Transverse colon (tissue), 4 donors: ENCODE measurements at regions not wholly inside any gene's neighbourhood (a gene's known extent, or its start where the extent isn't known, plus 50 kb on each side); places are given as distances from the start of the nearest gene placed in this dataset.

Source experiments
- DNase-seq: peaks from one replicate; pipeline ENCODE4 v3.0.0-alpha.2; 2019
- H3K27ac ChIP-seq, 4 donors: fragments of 200-600 bp; sonication (generic); 2 replicates each; pipeline ENCODE4 v1.5.1; 2016 to 2018; ENCODE audit warnings: inconsistent platforms in 4 of 4
- H3K27me3 ChIP-seq: fragments of 200-600 bp; sonication (generic); 2 replicates; pipeline ENCODE4 v1.5.1; 2017; ENCODE audit warnings: inconsistent platforms
- H3K36me3 ChIP-seq, 4 donors: fragments of 200-600 bp; sonication (generic); 2 replicates each; pipeline ENCODE4 v1.5.1; 2017 to 2019; ENCODE audit warnings: inconsistent platforms in 4 of 4
- H3K4me1 ChIP-seq, 4 donors: fragments of 200-600 bp; sonication (generic); 2 replicates each; pipeline ENCODE4 v1.5.1; 2017 to 2020; ENCODE audit warnings: inconsistent platforms in 4 of 4
- H3K4me3 ChIP-seq, 4 donors: fragments of 200-600 bp; sonication (generic); 1 replicate in 1 of 4; 2 replicates in 3 of 4; pipeline versions ENCODE4 v1.5.1 to v1.6.1; 2017 to 2019; ENCODE audit warnings: inconsistent platforms in 4 of 4
- H3K9me3 ChIP-seq, 2 donors: fragments of 200-600 bp; sonication (generic); 2 replicates each; pipeline ENCODE4 v1.5.1; 2017 to 2019; ENCODE audit warnings: inconsistent platforms in 2 of 2
- EP300 ChIP-seq: sonication (generic); formaldehyde crosslinking; IDR thresholded peaks from one replicate; pipeline ENCODE4 v1.6.1; 2017; ENCODE audit warnings: antibody characterized with exemption, low read depth
- POLR2A ChIP-seq: fragments of 450-650 bp; IDR thresholded peaks from one replicate; pipeline ENCODE4 v1.6.1; 2016; ENCODE audit warnings: antibody characterized with exemption, mild to moderate bottlenecking, moderate library complexity
- POLR2AphosphoS5 ChIP-seq, 3 donors: sonication (generic); formaldehyde crosslinking; IDR thresholded peaks; one replicate each; pipeline ENCODE4 v1.6.1; 2016; ENCODE audit warnings: antibody characterized with exemption in 3 of 3
- WGBS, 2 donors: methylation state at CpG; one replicate each; pipeline ENCODE4 v1.1.5; 2018; ENCODE audit warnings: low coverage in 1 of 2; 5-methylcytosine and 5-hydroxymethylcytosine counted together
- in situ Hi-C, 4 donors: fragments of 200-750 bp; cut with MboI; loops; one replicate each; pipeline versions ENCODE4 v1.15.0 to v1.15.1; 2017; ENCODE audit warnings: low sequenced_read_pairs in 3 of 4, low pct_ligation_motif_present in 1 of 4, low pct_unique_long_range_greater_than_20kb in 1 of 4
- intact Hi-C: fragments of 100-400 bp; cut with DNase I; formaldehyde crosslinking; loops from one replicate; pipeline ENCODE4 v1.15.1; 2023; ENCODE audit warnings: low total_unique reads
- TF ChIP-seq, protein P1 (sequence below), 5 experiments: fragments of 200-600 bp in 3 of 5; fragments of 450-650 bp in 2 of 5; sonication (generic) in 3 of 5; IDR thresholded peaks; 1 replicate in 2 of 5; 2 replicates in 3 of 5; pipeline ENCODE4 v1.5.1; 2016 to 2017; ENCODE audit warnings: antibody characterized with exemption in 5 of 5, inconsistent platforms in 3 of 5, mild to moderate bottlenecking in 2 of 5, moderate library complexity in 1 of 5

DNA sequence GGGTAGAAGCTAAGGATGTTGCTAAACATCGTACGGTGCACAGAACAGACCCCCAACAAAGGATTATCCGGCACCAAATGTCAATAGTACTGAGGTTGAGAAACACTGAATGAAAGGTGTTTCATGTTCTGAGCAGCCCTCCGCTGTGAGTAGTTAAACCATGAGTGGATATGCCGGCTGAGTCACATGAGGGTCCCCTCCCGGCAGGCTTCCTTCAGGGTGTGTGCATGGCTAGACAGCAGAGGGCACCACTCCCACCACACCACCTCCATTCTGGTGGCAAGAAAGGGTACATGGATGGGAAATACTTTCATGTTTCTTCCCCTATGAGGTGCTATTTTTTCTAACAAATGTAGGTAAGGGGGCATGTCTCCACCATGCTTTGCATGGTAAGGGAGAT, 128.3 kb upstream of the SEMA6D start:
- Histone ChIP-seq H3K4me1 (peaks cover 0 to 12% (median 2%) of the 10 kb centered on the region in 4 donors), H3K27me3 (no peaks in the 10 kb centered on the region), H3K36me3 (no peaks in the 10 kb centered on the region), H3K9me3 (no peaks in the 10 kb centered on the region), H3K4me3 (no peak overlapping the region), H3K27ac (no peak overlapping the region)
- TF ChIP-seq POLR2AphosphoS5 (IDR thresholded peaks at IDR 0.05), result no peak
- TF ChIP-seq POLR2A, result no peak
- no peak for TF ChIP-seq EP300
- TF ChIP-seq, protein P1, sequence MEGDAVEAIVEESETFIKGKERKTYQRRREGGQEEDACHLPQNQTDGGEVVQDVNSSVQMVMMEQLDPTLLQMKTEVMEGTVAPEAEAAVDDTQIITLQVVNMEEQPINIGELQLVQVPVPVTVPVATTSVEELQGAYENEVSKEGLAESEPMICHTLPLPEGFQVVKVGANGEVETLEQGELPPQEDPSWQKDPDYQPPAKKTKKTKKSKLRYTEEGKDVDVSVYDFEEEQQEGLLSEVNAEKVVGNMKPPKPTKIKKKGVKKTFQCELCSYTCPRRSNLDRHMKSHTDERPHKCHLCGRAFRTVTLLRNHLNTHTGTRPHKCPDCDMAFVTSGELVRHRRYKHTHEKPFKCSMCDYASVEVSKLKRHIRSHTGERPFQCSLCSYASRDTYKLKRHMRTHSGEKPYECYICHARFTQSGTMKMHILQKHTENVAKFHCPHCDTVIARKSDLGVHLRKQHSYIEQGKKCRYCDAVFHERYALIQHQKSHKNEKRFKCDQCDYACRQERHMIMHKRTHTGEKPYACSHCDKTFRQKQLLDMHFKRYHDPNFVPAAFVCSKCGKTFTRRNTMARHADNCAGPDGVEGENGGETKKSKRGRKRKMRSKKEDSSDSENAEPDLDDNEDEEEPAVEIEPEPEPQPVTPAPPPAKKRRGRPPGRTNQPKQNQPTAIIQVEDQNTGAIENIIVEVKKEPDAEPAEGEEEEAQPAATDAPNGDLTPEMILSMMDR (IDR thresholded peaks at IDR 0.05), result no peak
- no peak for DNase-seq
- intact Hi-C loops, result no loop called here
- 96 to 100% methylated on average over 3 to 6 of the region's 6 CpGs for WGBS, 2 donors
- in situ Hi-C loops, result no loop called here

DNA sequence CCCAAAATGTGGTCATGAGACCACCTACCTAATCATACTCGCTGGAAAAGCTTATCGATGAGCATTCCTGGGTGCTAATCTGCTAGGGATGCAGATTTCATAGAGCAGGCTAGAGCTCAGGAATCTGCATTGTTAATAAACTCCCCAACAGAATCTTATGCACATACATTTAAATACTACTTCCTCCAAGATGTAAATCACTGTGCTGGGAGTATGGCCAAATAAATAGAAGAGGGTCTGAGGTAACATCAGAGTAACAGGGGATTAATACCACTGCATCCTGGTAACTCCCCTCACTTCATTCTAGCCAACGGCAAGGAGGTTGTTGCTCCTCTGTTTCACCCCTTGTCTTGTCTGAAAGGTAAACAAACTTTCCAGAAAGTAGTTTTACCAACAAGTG, 118.3 kb upstream of the SEMA6D start:
- 79 to 82% methylated on average over 2 to 3 of the region's 3 CpGs for WGBS, 2 donors
- no peak for DNase-seq
- Histone ChIP-seq H3K36me3 (no peaks in the 10 kb centered on the region), H3K4me1 (no peaks in the 10 kb centered on the region), H3K27me3 (no peaks in the 10 kb centered on the region), H3K4me3 (no peak overlapping the region), H3K27ac (no peak overlapping the region), H3K9me3 (peaks cover 3 to 6% of the 10 kb centered on the region in 2 donors)
- intact Hi-C loops (no loop called here), in situ Hi-C loops (no loop called here)
- TF ChIP-seq EP300 (no peak), POLR2A (no peak), POLR2AphosphoS5 (IDR thresholded peaks at IDR 0.05) (no peak)
- TF ChIP-seq, protein P1 (IDR thresholded peaks at IDR 0.05), result no peak

DNA sequence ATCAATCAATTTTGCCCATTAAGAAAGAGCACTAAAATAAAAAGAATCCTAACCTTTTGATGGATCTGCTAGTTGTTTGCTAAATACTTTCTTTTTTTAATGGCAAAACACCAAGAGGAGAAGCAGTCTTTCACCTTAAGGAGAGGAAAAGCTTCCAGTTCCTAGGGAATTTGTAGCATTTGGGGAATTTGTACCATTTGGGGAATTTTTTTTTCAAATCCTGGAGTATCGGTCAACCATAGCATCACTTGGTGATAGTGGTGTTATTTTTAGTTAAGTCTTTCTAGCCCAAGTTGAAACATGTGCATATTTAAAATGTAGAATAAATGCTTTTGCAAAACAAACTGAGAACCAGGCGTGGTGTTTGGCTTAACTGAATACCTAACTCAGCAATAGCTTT, 117.5 kb upstream of the SEMA6D start:
- Histone ChIP-seq H3K9me3 (peaks cover 3 to 6% of the 10 kb centered on the region in 2 donors), H3K4me3 (no peak overlapping the region), H3K27me3 (no peaks in the 10 kb centered on the region), H3K4me1 (no peaks in the 10 kb centered on the region), H3K36me3 (no peaks in the 10 kb centered on the region), H3K27ac (no peak overlapping the region)
- WGBS, 2 donors, result 67 to 89% methylated on average over 1 to 2 of the region's 2 CpGs
- in situ Hi-C loops, result no loop called here
- intact Hi-C loops, result no loop called here
- TF ChIP-seq EP300 (no peak), POLR2AphosphoS5 (IDR thresholded peaks at IDR 0.05) (no peak), POLR2A (no peak)
- TF ChIP-seq, protein P1 (IDR thresholded peaks at IDR 0.05), result no peak
- no peak for DNase-seq

DNA sequence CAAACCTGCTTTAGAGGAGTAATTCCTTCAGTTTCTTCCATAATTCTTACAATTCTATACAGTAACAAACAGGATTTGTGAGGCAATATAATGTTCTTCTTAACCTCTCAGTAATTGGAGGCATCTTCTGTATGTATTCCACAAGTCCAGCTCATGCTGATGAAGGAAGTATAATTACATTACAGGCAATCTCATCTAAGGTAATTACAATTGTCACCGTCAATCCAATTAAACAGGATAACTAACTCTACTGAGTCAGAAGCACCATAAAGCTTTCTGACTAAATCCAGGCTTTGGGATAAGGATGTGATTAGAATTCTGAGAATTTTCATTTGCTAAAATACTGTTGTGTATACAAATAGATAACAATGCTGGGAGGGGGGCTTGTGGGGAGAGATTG, 115.2 kb upstream of the SEMA6D start:
- no peak for TF ChIP-seq EP300
- no peak for TF ChIP-seq POLR2A
- TF ChIP-seq, protein P1 (IDR thresholded peaks at IDR 0.05), result no peak
- no peak for TF ChIP-seq POLR2AphosphoS5 (IDR thresholded peaks at IDR 0.05)
- no peak overlapping the region for H3K4me3 ChIP-seq
- H3K4me1 ChIP-seq, result peaks cover 0 to 1% (median 0%) of the 10 kb centered on the region in 4 donors
- no peaks in the 10 kb centered on the region for H3K9me3 ChIP-seq
- intact Hi-C loops (no loop called here), in situ Hi-C loops (no loop called here)
- H3K27me3 ChIP-seq, result no peaks in the 10 kb centered on the region
- H3K27ac ChIP-seq, result no peak overlapping the region
- WGBS, 2 donors, result 77% methylated on average over 1 of the region's 1 CpG; no CpG with 5 or more reads in 1 of the 2 donors
- no peak for DNase-seq
- no peaks in the 10 kb centered on the region for H3K36me3 ChIP-seq
